ENCODE measurements at regions not wholly inside any gene's neighbourhood (a gene's known extent, or its start where the extent isn't known, plus 50 kb on each side); places are given as distances from the start of the nearest gene placed in this dataset.
"Not testable (repeated sequence)": the region's sequence is repeated elsewhere in the genome, so short reads cannot be mapped to it uniquely, and the experiment has no call there.

DNA sequence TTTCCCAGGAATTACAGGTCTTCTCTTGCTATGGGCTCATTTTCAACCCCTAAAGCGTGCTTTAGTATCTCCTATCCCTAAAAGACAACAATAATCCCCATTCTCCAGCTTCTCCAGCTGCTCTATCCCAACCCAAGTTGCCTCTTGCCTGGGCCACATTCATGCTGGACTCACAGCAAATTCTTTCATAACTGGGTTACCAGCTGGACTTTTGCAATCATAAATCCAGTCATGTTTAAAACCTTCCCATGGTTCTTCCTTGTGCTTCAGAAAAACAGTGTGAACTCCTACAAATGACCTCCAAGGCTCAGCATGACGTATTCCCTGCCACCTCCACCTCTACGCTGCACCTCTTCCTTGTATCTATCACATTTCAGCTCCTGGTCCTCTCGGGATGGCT is 346.9 kb downstream of the GADD45G start:
- H3K9me3 ChIP-seq (ENCODE audit: severe bottlenecking) = no peaks in the 10 kb centered on the region
- ATAC-seq (ENCODE audit: low read depth) (no peak), DNase-seq (ENCODE audit: low spot score) (no peak)
- H3K27me3 ChIP-seq (ENCODE audit: insufficient read depth, poor library complexity, severe bottlenecking) = no peaks in the 10 kb centered on the region
- H3K27ac ChIP-seq (ENCODE audit: poor library complexity, severe bottlenecking) = no peak overlapping the region
- H3K36me3 ChIP-seq (ENCODE audit: low read depth) = no peaks in the 10 kb centered on the region
- H3K4me1 ChIP-seq (ENCODE audit: insufficient read depth, poor library complexity, severe bottlenecking) = no peaks in the 10 kb centered on the region
- TF ChIP-seq, protein P1, sequence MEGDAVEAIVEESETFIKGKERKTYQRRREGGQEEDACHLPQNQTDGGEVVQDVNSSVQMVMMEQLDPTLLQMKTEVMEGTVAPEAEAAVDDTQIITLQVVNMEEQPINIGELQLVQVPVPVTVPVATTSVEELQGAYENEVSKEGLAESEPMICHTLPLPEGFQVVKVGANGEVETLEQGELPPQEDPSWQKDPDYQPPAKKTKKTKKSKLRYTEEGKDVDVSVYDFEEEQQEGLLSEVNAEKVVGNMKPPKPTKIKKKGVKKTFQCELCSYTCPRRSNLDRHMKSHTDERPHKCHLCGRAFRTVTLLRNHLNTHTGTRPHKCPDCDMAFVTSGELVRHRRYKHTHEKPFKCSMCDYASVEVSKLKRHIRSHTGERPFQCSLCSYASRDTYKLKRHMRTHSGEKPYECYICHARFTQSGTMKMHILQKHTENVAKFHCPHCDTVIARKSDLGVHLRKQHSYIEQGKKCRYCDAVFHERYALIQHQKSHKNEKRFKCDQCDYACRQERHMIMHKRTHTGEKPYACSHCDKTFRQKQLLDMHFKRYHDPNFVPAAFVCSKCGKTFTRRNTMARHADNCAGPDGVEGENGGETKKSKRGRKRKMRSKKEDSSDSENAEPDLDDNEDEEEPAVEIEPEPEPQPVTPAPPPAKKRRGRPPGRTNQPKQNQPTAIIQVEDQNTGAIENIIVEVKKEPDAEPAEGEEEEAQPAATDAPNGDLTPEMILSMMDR (IDR thresholded peaks at IDR 0.05; ENCODE audit: poor library complexity, severe bottlenecking) = no peak
- no peak overlapping the region for H3K4me3 ChIP-seq (ENCODE audit: severe bottlenecking)

GRCh38 chr9:89952401-89952800 is 347.6 kb downstream of the GADD45G start:
- Histone ChIP-seq H3K4me1 (ENCODE audit: insufficient read depth, poor library complexity, severe bottlenecking) (no peaks in the 10 kb centered on the region), H3K36me3 (ENCODE audit: low read depth) (no peaks in the 10 kb centered on the region), H3K27me3 (ENCODE audit: insufficient read depth, poor library complexity, severe bottlenecking) (no peaks in the 10 kb centered on the region), H3K4me3 (ENCODE audit: severe bottlenecking) (no peak overlapping the region), H3K27ac (ENCODE audit: poor library complexity, severe bottlenecking) (peak overlapping the region; percentile 8), H3K9me3 (ENCODE audit: severe bottlenecking) (no peaks in the 10 kb centered on the region)
- ATAC-seq (ENCODE audit: low read depth) (peak; percentile 94), DNase-seq (ENCODE audit: low spot score) (no peak)
- TF ChIP-seq, protein P1 (IDR thresholded peaks at IDR 0.05; ENCODE audit: poor library complexity, severe bottlenecking) = no peak

DNA sequence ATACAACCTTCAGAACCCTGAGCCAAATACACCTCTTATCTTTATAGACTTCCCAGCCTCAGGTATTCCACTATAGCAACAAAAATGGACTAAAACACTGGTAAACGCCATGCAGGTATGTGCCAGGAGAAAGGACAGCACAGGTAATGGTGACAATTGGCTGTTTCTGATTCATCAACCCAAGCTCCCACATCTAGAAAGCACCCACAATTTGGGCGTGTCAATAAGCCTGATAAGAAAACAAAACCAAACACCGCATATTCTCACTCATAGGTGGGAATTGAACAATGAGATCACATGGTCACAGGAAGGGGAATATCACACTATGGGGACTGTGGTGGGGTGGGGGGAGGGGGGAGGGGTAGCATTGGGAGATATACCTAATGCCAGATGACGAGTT is 348.5 kb downstream of the GADD45G start:
- not testable (repeated sequence) for H3K27ac ChIP-seq (ENCODE audit: poor library complexity, severe bottlenecking); H3K36me3 ChIP-seq (ENCODE audit: low read depth); H3K27me3 ChIP-seq (ENCODE audit: insufficient read depth, poor library complexity, severe bottlenecking); H3K4me1 ChIP-seq (ENCODE audit: insufficient read depth, poor library complexity, severe bottlenecking); ATAC-seq (ENCODE audit: low read depth); H3K4me3 ChIP-seq (ENCODE audit: severe bottlenecking); H3K9me3 ChIP-seq (ENCODE audit: severe bottlenecking); DNase-seq (ENCODE audit: low spot score)

- Histone ChIP-seq H3K36me3 (ENCODE audit: low read depth) (no peaks in the 10 kb centered on the region), H3K27ac (ENCODE audit: poor library complexity, severe bottlenecking) (no peak overlapping the region), H3K9me3 (ENCODE audit: severe bottlenecking) (no peaks in the 10 kb centered on the region), H3K4me3 (ENCODE audit: severe bottlenecking) (no peak overlapping the region), H3K4me1 (ENCODE audit: insufficient read depth, poor library complexity, severe bottlenecking) (no peaks in the 10 kb centered on the region), H3K27me3 (ENCODE audit: insufficient read depth, poor library complexity, severe bottlenecking) (no peaks in the 10 kb centered on the region)
- ATAC-seq (ENCODE audit: low read depth) (no peak), DNase-seq (ENCODE audit: low spot score) (no peak)
- TF ChIP-seq, protein P1 (IDR thresholded peaks at IDR 0.05; ENCODE audit: poor library complexity, severe bottlenecking) = no peak
Measured at GRCh38 chr9:89953824-89954615, 349.2 kb downstream of the GADD45G start.

DNA sequence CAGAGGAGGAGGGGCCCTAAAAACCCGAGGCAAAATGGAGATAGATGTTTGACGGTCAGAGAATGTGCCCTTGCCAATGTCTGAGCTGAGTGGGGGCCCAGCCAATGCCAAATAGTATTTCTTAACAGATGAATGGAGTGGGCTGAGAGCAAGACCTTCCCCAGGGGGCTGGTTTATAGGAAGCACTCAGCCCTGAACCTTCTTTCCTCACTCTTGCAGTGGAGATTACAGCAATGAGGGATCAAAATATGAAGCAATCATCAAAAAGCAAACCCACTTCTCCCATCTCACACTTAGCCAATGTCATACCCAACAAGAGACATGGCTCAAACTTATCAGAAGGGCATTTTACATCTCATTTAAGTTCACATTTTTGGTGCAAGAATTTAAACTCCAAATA is 350.3 kb downstream of the GADD45G start:
- H3K4me3 ChIP-seq (ENCODE audit: severe bottlenecking) = no peak overlapping the region
- DNase-seq (ENCODE audit: low spot score) = no peak
- ATAC-seq (ENCODE audit: low read depth) = no peak
- no peaks in the 10 kb centered on the region for H3K36me3 ChIP-seq (ENCODE audit: low read depth)
- TF ChIP-seq, protein P1 (IDR thresholded peaks at IDR 0.05; ENCODE audit: poor library complexity, severe bottlenecking) = no peak
- no peak overlapping the region for H3K27ac ChIP-seq (ENCODE audit: poor library complexity, severe bottlenecking)
- H3K27me3 ChIP-seq (ENCODE audit: insufficient read depth, poor library complexity, severe bottlenecking) = no peaks in the 10 kb centered on the region
- H3K9me3 ChIP-seq (ENCODE audit: severe bottlenecking) = no peaks in the 10 kb centered on the region
- no peaks in the 10 kb centered on the region for H3K4me1 ChIP-seq (ENCODE audit: insufficient read depth, poor library complexity, severe bottlenecking)
